GM21390 (cell line): ENCODE measurements at regions not wholly inside any gene's neighbourhood (a gene's known extent, or its start where the extent isn't known, plus 50 kb on each side); places are given as distances from the start of the nearest gene placed in this dataset.

Experiments used
- ATAC-seq: cut with Tn5 transposase; IDR thresholded peaks from one replicate; pipeline ENCODE4 v1.9.1; 2021; ENCODE audit not compliant: unreplicated experiment

- ATAC-seq, result no peak
Measured at GRCh38 chr16:85162478-85163277, 50.4 kb upstream of the CIBAR2 start.

GRCh38 chr16:85163278-85164112 is 51.2 kb upstream of the CIBAR2 start:
- no peak for ATAC-seq

GRCh38 chr16:85164431-85164830 is 52.2 kb upstream of the CIBAR2 start:
- ATAC-seq, result no peak

GRCh38 chr16:85164838-85165516 is 52.7 kb upstream of the CIBAR2 start:
- ATAC-seq, result no peak

GRCh38 chr16:85165781-85166180 is 53.5 kb upstream of the CIBAR2 start:
- no peak for ATAC-seq

- ATAC-seq, result no peak
Measured at GRCh38 chr16:85166281-85166680, 54.0 kb upstream of the CIBAR2 start.

- no peak for ATAC-seq
Measured at GRCh38 chr16:85166699-85167588, 54.7 kb upstream of the CIBAR2 start.

GRCh38 chr16:85167589-85168537 is 55.6 kb upstream of the CIBAR2 start:
- ATAC-seq, result no peak

- no peak for ATAC-seq
Measured at GRCh38 chr16:85168732-85169256, 56.5 kb upstream of the CIBAR2 start.

- ATAC-seq, result no peak
Measured at GRCh38 chr16:85169333-85170065, 57.2 kb upstream of the CIBAR2 start.

GRCh38 chr16:85170066-85170491 is 57.8 kb upstream of the CIBAR2 start:
- no peak for ATAC-seq

GRCh38 chr16:85170590-85171003 is 58.3 kb upstream of the CIBAR2 start:
- ATAC-seq, result no peak

GRCh38 chr16:85171004-85171758 is 58.9 kb upstream of the CIBAR2 start:
- no peak for ATAC-seq

GRCh38 chr16:85171759-85172454 is 59.6 kb upstream of the CIBAR2 start:
- no peak for ATAC-seq

GRCh38 chr16:85172455-85173145 is 60.3 kb upstream of the CIBAR2 start:
- no peak for ATAC-seq

GRCh38 chr16:85173146-85173980 is 61.1 kb upstream of the CIBAR2 start:
- no peak for ATAC-seq
